ENCODE measurements at regions not wholly inside any gene's neighbourhood (a gene's known extent, or its start where the extent isn't known, plus 50 kb on each side); places are given as distances from the start of the nearest gene placed in this dataset.

DNA sequence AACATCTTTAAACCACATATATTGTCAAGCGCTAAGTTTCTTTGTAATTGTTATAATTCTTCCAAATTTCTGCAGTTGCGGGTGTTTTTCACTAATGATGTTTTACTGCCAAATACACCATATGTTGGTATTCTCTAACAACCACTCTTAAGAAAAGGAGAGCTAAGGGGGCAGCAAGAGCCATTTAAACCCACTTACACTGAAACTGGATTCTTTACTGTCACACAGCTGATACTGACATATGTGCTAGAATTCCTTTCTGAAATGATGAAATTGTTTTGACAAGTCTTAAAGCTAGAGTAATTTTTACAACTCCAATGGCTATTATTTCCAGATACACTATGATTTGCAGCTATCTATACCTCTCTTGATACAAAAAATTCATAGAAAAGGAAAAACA, 483.1 kb downstream of the CDH11 start:
- DNase-seq: no peak

DNA sequence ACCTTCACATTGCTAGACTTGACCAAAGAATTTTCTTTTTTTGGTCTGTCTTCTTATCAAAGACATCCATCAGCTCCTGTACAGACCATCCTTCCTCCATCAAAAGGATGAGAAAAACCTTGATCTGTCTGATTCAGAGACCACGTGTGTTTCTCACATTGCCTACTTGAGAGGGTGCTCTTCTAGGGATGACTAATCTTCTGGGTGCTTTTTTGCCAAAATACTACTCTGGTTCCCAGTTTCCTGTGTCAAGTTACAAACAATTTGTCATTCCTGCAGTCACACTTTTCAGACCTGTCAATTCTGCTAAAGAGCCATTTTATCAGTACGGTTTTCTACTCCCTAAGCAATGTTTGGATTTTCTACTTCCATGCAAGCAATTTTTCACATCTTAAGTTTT, 492.2 kb downstream of the CDH11 start:
- DNase-seq: no peak

DNA sequence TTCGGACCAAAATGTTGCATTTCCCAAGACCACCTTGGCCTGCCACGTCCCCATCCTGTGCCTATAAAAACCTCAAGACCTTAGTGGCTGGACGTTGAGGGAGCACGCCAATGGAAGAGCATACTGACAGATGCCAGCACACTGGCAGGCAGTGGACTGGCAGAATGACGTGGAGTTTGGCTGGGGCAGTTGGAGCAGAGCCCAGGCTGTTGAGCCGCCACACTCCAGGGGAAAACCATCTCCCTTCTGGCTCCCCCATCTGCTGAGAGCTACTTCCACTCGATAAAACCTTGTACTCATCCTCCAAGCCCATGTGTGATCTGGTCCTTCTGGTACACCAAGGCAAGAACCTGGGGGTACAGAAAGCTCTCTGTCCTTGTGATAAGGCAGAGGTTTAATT, 494.1 kb downstream of the CDH11 start:
- peak; percentile 34 for DNase-seq

DNA sequence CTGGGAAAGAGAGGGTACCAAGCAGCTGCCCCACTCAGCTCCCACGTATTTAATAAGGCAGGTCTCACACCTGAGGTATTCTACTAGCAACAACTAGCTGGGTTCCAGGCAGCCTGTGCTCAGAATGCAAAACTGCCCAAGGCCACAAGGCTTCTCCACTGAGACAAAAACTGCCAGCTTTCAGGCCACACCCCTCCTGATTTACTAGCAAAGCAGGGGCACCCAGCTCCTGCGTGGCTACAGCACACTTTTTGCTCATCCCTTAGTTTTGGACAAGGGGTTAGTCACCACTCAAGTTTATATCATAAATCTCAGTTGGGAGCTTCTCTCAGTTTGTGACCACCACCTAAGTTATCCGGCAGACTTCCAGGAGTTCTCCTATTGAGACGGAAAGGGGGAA, 494.6 kb downstream of the CDH11 start:
- DNase-seq: no peak

DNA sequence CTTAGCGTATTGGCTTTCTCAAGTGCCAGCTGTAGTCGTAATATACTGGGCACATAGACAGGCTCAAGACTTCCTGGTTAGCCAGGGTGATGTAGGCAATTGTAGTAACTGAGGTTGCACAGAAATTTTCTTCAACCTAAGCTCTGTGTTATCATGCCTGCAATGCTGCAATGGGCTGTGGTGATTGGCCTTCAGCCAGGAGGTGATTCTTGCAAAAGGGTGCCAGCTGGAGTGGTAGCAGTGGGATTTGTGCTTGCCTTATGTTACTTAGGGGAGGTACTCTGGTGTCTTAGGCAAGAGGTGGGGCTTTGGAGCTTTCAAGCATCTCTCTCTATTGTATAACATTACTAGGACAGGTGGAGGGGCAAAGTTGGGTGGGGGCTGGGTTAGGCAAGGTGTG, 495.1 kb downstream of the CDH11 start:
- no peak for DNase-seq

DNA sequence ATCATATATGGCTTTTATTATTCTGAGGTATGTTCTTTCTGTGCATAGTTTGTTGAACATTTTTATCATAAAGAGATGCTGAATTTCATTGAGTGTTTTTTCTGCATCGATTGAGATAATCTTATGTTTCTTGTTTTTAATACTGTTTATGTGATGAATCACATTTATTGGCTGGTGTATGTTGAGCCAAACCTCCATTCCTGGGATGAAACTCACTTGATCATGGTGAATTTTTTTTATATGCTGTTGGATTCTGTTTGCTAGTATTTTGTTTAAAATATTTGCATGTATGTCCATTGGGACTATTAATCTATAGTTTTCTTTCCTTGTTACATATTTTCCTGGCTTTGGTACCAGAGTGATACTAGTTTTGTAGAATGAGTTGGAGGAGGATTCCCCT, 500.2 kb downstream of the CDH11 start:
- no peak for DNase-seq

DNA sequence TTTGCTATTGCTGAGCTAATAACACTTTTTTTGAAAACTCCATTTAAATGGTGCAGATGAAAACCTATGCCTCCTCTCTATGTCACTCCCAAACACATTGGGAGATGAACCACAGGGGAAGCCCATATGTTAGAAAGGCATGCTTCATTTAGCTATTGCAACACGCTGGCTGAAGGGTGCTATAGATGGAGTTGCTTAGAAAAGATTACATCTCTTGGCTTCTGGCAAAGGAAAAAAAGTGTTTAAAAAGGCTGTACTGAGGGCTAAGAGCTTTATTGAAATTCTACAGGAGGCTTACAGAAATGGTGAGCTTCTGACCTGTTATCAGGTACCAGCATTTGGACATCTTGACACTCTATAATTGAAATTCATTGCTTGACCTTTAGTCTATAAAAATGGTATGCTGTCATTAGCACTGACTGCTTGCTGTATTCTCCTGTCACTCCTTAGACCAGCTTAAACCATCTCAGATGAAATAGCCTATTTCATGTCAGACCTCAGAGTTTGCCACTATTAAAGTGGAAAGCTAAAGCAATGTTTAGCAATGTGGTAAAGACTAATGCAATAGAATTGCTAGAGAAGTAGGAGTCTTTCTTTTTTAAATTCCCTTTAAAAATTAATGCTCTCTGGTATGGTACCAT, 503.9 kb downstream of the CDH11 start:
- no peak for DNase-seq

DNA sequence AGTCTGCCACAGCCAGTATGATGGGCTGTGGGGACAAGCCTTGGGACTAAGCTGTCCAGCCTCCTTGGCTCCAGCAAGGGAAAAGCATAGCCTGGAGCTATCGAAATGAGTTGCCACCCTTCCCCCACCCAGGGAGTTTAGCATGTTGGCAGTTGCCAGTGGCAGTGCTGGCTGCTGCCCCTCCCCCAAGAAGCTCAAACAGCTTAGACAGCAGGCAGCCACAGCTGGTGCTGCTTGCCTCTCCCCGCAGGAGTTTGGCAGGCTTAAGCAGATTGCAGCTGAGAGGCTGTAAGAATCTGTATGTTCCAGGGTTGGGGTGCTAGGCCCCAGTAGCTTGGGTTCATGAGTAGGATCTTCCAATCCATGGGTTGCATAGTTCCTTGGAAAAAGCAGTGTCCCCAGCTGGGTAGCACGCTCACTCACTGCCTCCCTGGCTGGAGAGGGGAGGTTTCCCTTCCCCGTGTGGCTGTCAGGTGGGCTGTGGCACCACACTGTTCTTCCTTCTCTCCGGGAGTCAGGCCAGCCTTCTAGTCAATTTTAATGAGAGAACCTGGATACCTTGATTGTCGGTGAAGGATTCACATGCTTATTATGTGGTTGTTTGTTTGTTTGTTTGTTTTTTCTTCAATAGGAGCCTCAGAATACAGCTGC, 506.1 kb downstream of the CDH11 start:
- peak; percentile 25 for DNase-seq

DNA sequence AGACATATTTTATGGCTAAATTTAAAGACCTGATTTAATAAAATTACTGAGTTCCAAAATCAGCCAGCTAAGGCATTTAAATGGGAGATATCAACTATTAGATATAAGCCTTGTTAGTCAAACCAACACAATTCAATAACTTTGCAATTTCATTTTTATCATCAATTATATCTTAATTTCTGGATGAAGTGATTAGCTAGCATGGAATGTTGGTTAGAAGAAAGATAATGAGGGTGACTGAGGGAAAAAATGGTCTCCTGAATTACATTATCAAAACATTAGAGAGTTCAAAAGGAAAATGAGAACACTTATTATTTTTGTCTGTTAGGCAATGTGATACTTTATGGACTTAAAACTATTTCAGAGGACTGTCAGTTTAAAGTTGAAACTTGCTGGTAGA, 525.7 kb downstream of the CDH11 start:
- no peak for DNase-seq

DNA sequence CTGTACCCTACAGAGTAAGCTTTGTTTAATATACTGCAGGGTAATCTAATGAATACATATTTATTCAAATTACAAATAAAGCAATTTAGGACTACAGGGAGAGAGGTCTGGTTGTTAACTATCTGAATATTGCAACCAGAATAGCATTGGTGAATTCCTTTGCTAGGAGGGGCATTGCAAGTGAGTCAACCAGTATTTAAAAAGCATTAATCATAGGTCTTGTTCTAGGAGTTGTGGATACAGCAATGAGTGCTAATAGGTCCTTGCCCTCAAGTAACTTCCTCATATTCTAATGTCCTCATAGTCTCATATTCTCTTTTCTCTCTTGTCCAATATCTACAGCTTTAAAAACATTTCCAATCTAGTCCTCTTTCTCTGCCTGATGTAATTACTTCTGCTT, 531.4 kb downstream of the CDH11 start:
- DNase-seq: no peak

DNA sequence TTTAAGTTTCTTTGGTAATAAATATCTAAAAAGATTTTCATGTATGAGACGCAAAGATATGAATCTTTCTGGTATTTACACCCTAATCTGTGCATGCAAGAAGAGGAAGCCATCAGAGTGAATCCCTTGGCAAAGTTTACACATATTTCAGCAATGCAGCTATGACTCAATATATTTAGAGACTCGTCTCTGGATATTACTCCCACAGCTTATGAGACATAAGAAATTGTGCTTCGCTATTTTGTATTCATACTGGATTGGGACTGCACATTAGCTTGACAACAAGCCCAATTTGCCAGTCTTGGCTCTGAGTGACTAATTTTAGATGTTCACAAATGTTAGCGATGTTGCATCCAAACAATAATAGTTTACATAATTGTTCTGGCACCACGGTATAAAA, 532.0 kb downstream of the CDH11 start:
- DNase-seq: no peak

DNA sequence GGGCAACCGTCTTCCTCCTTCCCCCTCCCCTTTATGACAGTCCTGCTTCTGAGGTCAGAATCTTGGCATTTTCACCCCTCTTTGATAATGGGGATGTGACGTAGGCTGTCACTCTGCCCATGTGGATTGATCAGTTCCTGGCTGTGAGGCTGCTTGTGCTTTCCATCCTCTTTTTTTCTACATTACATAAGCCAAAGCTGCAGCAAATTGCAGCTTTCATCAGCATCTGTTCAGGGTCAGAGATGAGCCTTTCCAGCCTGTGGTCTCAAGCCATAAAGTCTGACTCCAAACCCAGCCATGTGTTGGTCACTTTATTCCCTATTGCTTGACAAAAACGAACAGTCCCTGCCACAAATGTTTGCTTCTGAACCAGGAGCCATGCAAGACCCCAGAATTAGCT, 535.1 kb downstream of the CDH11 start:
- no peak for DNase-seq

DNA sequence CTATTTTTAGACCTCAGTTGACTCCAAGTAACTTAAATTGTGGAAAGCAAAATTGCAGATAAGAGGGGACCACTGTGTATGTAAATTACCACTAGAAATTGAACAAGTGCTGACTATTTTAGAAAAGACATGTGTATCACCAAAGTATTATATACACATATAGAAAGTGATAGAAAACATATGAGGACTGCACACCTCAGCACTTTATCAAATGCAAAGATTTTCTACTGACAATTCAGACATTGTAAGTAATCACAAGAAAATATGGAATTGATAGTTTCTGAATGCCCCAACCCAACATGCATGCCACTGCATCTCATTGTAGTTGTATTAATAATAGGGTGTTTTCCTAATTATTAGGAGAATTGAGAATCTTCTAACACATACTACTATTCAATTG, 536.5 kb downstream of the CDH11 start:
- DNase-seq: no peak

DNA sequence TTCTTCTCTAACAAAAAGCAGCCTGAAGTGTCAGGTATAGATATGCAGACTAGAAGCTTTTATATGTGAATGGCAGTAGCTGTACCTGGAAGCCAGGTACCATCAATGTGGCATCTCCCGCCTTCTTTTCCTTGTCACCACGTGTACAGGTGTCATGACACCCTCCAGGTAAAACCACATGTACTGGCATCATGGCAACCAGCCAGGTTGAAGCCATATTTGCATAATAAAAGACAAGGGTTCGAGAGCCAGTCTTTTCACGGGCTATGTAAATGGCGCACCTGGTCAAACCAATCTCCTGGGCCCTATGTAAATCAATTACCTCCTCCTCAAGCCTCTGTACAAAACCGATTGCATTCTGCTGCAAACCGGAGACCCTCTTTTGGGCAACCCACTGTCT, 541.3 kb downstream of the CDH11 start:
- no peak for DNase-seq

DNA sequence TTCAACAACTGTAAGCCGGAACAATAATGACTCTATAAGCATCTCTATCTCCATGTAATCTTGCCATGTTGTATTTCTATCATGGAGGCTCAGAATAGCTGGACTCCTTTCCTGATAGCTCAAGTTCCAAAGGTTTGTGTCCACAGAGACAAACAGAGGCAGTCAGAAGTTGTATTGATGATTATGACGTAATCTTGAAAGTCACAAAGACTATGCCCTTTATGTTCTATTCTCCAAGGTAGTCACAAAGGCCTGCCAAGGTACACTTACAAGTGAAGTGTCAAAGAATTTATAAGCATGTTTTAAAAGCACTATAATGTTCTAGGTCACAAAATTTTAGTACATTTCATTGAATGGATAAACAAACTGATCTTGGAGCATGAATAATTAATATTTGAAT, 542.2 kb downstream of the CDH11 start:
- no peak for DNase-seq

DNA sequence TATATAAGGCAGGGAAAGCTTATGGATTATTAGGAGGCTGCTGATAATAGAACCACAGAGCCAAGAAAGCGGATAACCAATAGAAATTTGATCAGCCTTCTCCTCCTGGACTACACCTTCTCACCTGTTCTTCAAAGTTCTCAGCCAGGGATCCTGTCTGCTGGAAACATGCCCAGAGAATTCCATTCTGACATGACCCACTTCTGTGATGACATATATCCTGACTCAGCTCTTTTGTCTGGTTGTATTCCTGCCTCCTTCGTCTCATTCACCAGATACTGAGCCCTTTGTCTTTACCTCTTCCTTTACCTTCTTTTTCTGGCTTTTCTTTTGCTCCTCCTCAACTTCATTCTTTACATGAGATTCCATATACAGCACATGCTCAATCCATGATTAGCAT, 576.1 kb downstream of the CDH11 start:
- DNase-seq: no peak

DNA sequence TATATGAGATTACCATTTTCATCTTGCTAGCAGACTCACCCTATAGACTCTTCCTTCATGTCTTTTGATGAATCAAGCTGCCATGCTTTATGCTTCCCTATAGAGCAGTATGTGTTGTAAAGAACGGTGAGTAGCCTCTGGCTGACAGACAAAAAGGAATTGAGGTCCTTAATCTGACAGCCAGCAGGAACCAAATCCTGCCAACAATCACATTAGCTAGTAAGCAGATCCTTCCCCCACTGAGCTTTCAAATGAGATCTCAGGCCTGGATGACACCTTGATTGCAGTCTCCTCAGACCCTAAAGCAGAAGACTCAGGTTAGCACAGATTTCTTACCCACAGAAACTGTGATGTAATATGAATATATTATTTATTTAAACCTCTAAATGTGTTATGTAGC, 577.0 kb downstream of the CDH11 start:
- DNase-seq: no peak

DNA sequence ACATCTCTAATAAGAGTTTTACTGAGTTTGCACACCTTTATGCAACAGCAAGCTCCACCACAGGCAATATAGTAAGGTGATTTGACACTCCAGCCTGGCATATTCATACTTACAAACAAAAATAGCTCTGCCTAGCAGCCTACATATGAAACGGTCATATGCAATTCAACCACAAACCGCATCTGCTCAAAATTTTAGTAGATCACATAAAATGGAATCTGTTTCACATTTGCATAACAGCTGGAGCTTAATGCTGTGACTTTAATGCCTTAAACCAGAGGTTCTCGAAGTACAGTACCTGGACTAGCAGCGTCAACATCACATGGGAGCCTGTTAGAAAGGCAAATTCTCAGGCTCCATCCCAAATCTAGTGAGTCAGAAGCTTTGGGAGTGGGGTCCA, 578.4 kb downstream of the CDH11 start:
- no peak for DNase-seq

DNA sequence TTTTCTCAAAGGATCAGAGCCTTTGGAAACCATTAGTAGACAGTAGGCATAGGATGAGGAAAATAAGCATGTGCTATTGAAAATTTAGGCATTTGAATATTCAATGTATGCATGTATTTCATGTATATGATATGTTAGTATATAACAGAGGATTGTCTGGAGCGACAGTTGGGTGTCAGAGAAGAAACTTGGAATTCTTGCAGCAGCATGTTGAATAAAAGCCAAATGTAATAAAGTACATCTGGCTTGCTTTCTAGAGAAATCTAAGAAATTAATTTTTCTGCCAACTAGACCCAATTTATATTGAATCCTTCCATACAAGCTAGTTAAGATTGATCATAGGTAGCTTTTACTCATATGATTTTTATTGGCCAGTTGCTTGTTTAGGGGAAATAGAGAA, 578.8 kb downstream of the CDH11 start:
- no peak for DNase-seq

DNA sequence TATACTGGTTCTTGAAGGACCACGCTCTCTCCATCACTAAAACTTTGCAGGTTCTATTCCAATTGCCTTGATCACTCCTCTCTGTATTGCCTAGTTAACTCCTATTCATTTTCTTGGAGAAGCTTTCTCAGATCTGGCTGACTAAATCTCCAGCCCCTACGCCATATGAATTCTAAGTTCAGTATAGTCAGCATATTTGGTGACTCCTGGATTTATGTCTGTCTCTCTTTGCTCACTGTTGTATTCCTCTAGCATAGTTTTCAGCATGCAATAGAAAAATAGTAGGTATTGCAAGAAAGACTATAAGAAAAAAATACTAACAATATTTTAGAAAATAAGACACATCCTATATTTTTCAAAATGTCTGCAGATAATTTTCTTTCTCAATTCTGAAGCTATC, 579.7 kb downstream of the CDH11 start:
- DNase-seq: no peak

DNA sequence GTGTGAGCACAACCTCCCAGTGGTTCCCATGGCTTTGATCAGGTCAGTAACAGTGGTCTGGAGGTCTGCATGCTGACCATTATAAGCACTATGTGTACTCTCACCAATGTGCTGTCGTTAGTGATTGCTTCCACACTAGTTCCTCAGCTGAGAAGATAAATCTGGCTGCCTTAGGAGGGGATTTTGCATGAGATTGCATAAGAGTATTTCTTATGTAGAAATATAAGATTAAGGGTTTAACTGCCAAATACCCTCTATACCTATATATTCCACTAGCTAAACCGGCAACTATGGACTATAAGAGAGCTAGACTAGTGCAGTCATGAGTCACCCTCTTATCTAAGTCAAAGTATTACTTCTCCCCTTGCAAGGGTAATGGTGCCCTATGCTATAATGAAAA, 580.2 kb downstream of the CDH11 start:
- DNase-seq: no peak

DNA sequence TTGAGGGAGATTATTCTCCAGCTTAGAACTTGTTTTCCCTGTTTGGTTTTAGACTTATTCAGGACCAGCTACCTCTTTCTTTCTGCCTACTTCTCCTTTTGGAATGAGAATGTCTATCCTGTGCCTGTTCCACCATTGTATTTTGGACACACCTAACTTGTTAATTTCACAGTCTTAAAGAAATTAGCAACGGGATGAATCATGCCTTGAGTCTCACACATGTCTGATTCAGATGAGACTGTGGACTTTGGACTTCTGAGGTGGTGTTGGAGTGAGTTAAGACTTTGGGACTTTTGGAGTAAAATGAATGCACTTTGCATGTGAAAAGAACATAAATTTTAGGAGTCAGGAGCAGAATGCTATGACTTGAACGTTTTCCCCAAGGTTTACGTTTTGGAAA, 581.4 kb downstream of the CDH11 start:
- DNase-seq: no peak

DNA sequence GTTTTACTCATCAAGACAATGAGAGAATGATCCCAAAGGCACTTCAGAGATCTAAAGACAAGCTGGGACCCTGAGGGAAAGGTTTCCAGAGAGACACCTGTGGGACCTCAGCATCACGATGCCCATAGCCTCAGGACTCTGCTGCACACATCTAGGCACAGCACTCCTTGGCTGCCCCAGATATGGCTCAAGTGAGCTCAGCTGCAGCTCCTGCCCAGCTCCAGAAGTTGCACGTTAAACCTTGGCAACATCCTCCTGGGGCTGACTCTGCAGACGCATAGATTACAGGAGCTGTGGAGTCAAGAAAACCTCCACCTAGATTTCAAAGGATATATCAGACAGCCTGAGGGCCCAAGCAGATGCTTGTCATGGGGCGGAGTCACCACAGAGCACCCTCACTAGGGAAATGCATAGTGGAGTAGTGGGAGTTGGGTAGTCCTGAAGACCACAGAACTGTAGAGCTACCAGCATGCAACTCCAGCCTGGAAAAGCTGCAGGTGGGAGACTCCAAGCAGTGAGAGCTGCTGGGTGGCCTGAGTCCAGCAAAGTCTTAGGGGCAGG, 582.0 kb downstream of the CDH11 start:
- DNase-seq: no peak

DNA sequence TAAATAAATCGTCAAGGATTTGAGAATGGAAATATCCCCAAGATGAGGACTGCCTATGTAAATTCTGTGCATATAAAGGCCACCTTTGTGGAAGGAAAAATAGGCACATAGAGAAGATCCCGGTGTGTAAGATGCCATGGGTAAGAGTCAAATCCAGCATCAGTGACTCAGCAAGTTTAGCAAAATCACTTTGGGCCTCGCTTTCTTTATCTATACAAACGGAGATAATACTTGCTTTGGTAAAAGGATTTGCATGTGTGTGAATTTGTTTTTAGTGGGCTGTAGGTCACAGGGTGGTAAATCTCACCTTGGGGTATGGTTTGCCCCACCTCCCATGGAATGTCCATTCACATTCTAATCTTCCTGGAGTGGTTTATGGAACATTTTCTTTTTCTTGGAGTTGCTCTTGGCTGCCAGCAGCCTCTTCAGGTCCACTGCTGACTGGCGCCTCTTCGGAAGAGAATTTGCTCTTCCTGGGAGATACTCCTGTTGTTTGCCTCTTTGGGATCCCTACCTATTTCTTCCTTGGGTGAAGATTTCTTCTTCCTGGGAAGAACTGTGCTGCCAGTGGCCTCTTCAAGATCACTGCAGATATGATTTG, 587.6 kb downstream of the CDH11 start:
- no peak for DNase-seq

DNA sequence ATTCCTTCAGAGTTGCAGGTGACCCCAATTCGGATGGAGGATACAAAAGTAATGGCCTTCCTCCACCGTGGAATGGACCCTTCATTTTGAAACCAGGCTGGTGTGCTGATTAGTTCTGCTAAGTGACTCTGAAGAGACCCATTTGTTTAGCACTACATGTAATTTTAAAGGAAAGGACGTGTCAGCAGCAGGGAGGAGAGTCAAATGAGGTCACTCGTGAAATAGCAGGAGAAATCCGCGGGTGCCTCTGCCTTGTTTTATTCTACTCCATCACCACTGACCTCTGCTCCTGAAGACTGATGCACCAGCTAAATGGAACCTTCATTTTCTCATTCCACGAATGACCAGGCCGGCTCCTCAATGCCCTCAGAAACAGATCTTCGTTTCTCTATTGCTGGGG, 589.2 kb downstream of the CDH11 start:
- DNase-seq: no peak

Measured in midbrain (tissue), 1 donor.